Fibroblast of lung (primary cell): ENCODE measurements at regions not wholly inside any gene's neighbourhood (a gene's known extent, or its start where the extent isn't known, plus 50 kb on each side); places are given as distances from the start of the nearest gene placed in this dataset.

Experiments
- DNase-seq, 2 donors: peaks; one replicate each; pipeline versions ENCODE4 v3.0.0 to v3.0.0-alpha.2; 2010; ENCODE audit warnings: low read depth in 2 of 2
- H2AFZ ChIP-seq: 2 replicates; pipeline ENCODE4 v1.5.1; 2012; ENCODE audit warnings: low read length, control low read depth, inconsistent platforms
- H3K27ac ChIP-seq: 2 replicates; pipeline ENCODE4 v1.5.1; 2011; ENCODE audit warnings: low read length, control low read depth; ENCODE audit not compliant: insufficient read depth
- H3K27me3 ChIP-seq: 2 replicates; pipeline ENCODE4 v1.5.1; 2011; ENCODE audit warnings: mild to moderate bottlenecking, low read length; ENCODE audit not compliant: control insufficient read depth, insufficient read depth
- H3K36me3 ChIP-seq: 2 replicates; pipeline ENCODE4 v1.5.1; 2011; ENCODE audit warnings: low read length; ENCODE audit not compliant: control insufficient read depth, insufficient read depth
- H3K4me1 ChIP-seq: 2 replicates; pipeline ENCODE4 v1.5.1; 2011; ENCODE audit warnings: low read length; ENCODE audit not compliant: control insufficient read depth, insufficient read depth; ENCODE audit errors: extremely low read depth
- H3K4me2 ChIP-seq: 2 replicates; pipeline ENCODE4 v1.5.1; 2011; ENCODE audit warnings: low read length, control low read depth; ENCODE audit not compliant: insufficient read depth; ENCODE audit errors: extremely low read depth
- H3K4me3 ChIP-seq, 4 experiments: fragments of 200-600 bp in 1 of 4; sonication (generic) in 1 of 4; replicated peaks in 1 of 4; 2 replicates each; pipeline ENCODE4 v1.5.1; 2011 to 2016; ENCODE audit warnings: low read length in 4 of 4, low read depth in 3 of 4, mild to moderate bottlenecking in 3 of 4, control low read depth in 2 of 4, inconsistent platforms in 1 of 4, mixed read lengths in 1 of 4; ENCODE audit not compliant: insufficient read depth in 1 of 4; ENCODE audit errors: control extremely low read depth in 1 of 4
- H3K79me2 ChIP-seq: 2 replicates; pipeline ENCODE4 v1.5.1; 2012; ENCODE audit warnings: mild to moderate bottlenecking, low read length, inconsistent platforms; ENCODE audit not compliant: control insufficient read depth, insufficient read depth
- H3K9ac ChIP-seq: 2 replicates; pipeline ENCODE4 v1.5.1; 2011; ENCODE audit warnings: mild to moderate bottlenecking, low read length, control low read depth; ENCODE audit not compliant: insufficient read depth
- H3K9me3 ChIP-seq: 2 replicates; pipeline ENCODE4 v1.5.1; 2012; ENCODE audit warnings: low read depth, low read length; ENCODE audit not compliant: control insufficient read depth, insufficient read depth
- H4K20me1 ChIP-seq: 2 replicates; pipeline ENCODE4 v1.5.1; 2011; ENCODE audit warnings: low read length; ENCODE audit not compliant: control insufficient read depth, insufficient read depth; ENCODE audit errors: extremely low read depth
- CTCF ChIP-seq, 2 donors: IDR thresholded peaks in 1 of 2; conservative IDR thresholded peaks in 1 of 2; 1 replicate in 1 of 2; 2 replicates in 1 of 2; pipeline ENCODE4 v1.5.1; 2011 to 2012; ENCODE audit warnings: low read length in 2 of 2, control low read depth in 1 of 2, inconsistent platforms in 1 of 2, low read depth in 1 of 2, mild to moderate bottlenecking in 1 of 2
- EZH2 ChIP-seq: IDR thresholded peaks from 2 replicates; pipeline ENCODE4 v1.5.1; 2012; ENCODE audit warnings: low read length, control low read depth, mild to moderate bottlenecking; ENCODE audit errors: missing control alignments

GRCh38 chr5:167752936-167753335 lies 538.5 kb upstream of the WWC1 start:
- no peak overlapping the region for H3K27ac ChIP-seq
- TF ChIP-seq EZH2 = no peak
- no peak for TF ChIP-seq CTCF (conservative IDR thresholded peaks at IDR 0.05 in 1 of 2, IDR thresholded peaks at IDR 0.05 in 1 of 2; ENCODE audit: low read depth in 1 of 2, low read length in 2 of 2)
- no peaks in the 10 kb centered on the region for H3K27me3 ChIP-seq
- no peaks in the 10 kb centered on the region for H3K4me1 ChIP-seq
- H3K9ac ChIP-seq = no peak overlapping the region
- H3K4me3 ChIP-seq = no peak overlapping the region
- H4K20me1 ChIP-seq = no peaks in the 10 kb centered on the region
- no peaks in the 10 kb centered on the region for H3K79me2 ChIP-seq
- DNase-seq = no peak
- no peaks in the 10 kb centered on the region for H3K36me3 ChIP-seq
- H3K9me3 ChIP-seq = no peaks in the 10 kb centered on the region
- H3K4me2 ChIP-seq = no peak overlapping the region
- H2AFZ ChIP-seq = no peak overlapping the region

DNA sequence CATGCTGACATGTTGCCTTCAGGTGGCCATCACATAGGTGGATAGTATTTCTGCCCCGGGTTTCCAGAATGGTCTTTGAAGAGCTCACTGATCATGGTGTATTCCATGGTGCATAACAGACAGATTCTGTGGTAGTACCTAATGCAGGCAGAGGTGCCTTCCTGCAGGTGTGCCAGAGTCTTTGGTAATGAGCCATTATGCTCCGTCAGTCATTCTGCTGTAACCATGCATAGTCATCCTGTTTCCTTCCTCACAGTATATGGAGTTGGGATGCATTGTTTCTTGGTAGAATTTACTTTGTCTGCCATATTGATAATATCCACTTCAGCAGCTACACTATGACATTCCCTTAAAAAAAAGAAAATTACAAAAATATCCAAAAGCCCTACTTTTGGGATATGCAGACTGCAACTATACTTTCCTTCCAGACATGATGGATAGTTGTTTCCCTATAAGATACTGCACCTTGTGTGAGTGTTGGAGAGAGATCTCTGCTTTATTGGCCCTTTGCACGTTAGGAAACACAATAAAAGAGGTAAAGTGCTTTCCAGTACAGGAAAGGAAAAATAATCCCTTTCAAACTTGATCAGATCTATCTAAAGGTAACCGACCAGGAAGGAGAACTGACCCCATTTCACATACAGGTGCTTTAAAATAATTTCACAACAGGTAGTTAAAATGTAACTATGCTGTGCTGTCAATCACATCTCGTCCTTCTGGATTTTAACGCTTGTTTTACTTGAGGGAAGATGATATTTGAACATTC lies 537.5 kb upstream of the WWC1 start:
- Histone ChIP-seq H3K4me2 (no peak overlapping the region), H3K79me2 (no peaks in the 10 kb centered on the region), H3K4me1 (no peaks in the 10 kb centered on the region), H3K27me3 (no peaks in the 10 kb centered on the region), H3K27ac (no peak overlapping the region), H3K9me3 (no peaks in the 10 kb centered on the region), H2AFZ (no peak overlapping the region), H3K9ac (no peak overlapping the region), H3K36me3 (no peaks in the 10 kb centered on the region), H3K4me3 (no peak overlapping the region), H4K20me1 (no peaks in the 10 kb centered on the region)
- no peak for TF ChIP-seq CTCF (conservative IDR thresholded peaks at IDR 0.05 in 1 of 2, IDR thresholded peaks at IDR 0.05 in 1 of 2; ENCODE audit: low read depth in 1 of 2, low read length in 2 of 2)
- DNase-seq = no peak

GRCh38 chr5:167754501-167755021 lies 536.9 kb upstream of the WWC1 start:
- Histone ChIP-seq H3K9ac (no peak overlapping the region), H3K27ac (no peak overlapping the region), H2AFZ (no peak overlapping the region), H3K4me2 (no peak overlapping the region), H3K27me3 (no peaks in the 10 kb centered on the region), H3K4me1 (no peaks in the 10 kb centered on the region), H3K36me3 (no peaks in the 10 kb centered on the region), H4K20me1 (no peaks in the 10 kb centered on the region), H3K79me2 (no peaks in the 10 kb centered on the region), H3K4me3 (no peak overlapping the region), H3K9me3 (no peaks in the 10 kb centered on the region)
- TF ChIP-seq CTCF (conservative IDR thresholded peaks at IDR 0.05 in 1 of 2, IDR thresholded peaks at IDR 0.05 in 1 of 2; ENCODE audit: low read depth in 1 of 2, low read length in 2 of 2) = no peak
- no peak for TF ChIP-seq EZH2
- peak in 1 of 2 donors; percentile 82 for DNase-seq
